NCI-H2196 treated with DMSO at 0.1 percent for 48 hours (cell line): ENCODE measurements at regions not wholly inside any gene's neighbourhood (a gene's known extent, or its start where the extent isn't known, plus 50 kb on each side); places are given as distances from the start of the nearest gene placed in this dataset.

Experiments used
- DNase-seq: peaks from one replicate; lab custom pipeline; 2025; ENCODE audit not compliant: unreplicated experiment; lab: John Stamatoyannopoulos, UW

DNA sequence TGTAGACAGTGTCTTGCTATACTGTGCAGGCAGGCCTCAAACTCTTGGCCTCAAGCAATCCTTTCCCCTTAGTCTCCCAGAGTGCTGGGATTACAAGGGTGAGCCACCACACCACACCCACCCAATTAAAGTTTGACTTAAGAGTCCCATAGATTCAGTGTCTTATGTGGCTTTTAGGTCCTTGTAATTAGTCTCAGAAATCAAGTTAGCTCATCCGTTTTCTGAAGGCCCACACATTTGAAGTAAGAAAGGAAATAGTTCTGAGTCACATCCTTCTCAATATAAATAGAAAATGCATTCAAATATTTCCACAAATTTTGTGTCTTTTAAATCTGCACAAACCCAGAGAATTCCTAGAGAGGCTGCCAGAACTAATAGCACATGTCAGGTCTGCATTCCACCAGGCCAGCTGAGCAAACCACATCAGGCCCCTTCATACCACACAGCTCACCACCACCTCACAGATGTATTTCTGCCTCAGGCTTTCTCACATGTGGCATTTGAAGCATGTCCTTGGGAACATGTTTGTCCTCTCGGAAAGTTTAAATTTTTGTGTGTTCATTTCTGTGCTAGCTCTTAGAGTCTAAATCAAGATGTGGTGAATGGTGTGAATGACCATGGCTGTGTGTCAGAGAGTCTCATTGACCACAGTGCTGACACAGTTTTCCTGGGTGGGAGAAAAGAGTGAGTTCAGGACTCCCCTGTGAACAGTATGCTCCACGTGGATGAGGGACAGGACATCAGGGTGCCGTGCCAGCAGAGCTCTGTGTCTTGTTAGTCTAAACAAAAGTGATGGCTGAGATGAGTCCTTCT lies 148.4 kb upstream of the USP9Y start:
- DNase-seq: no peak

DNA sequence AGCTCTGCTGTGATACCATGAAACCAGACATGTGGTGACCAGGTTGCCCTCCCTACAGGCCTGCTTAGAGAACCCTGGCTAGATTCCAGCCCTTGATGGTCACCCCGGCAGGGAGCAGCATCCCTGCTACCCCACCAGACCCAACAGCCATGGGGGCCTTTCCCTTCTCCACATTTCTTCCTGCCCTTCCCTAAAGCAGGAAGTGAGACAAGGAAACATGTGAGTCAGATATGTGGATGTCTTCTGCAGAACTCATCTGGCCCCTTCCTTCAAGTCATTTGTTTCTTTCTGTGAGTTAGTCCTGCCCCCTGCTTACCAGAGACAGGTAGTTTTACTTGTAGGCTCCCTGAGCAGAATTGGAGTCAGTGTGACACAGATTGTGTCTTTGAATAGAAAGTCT lies 147.1 kb upstream of the USP9Y start:
- DNase-seq: no peak

- DNase-seq: no peak
These were observed 146.0 kb upstream of the USP9Y start for GRCh38 chrY:12555005-12555404.

GRCh38 chrY:12559007-12559406 lies 142.0 kb upstream of the USP9Y start:
- DNase-seq: no peak

DNA sequence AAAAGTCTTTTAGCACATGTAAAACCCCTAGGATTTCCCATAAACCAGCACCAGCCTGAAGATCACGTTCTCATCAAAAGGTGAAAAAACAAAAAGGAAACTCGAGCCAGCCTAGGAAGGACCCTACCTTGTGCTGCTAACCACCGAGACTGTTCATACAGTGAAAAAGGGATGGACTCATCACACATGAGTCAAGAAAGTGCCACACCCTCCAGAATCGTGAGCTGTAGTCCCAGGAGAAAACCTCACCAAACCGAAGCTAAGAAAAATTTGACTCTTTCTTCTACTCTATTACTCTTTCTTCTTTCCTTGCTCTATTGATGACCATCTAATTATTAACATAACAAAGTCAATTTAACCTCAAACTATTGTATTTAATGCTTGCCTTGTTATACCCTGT lies 124.8 kb upstream of the USP9Y start:
- no peak for DNase-seq

DNA sequence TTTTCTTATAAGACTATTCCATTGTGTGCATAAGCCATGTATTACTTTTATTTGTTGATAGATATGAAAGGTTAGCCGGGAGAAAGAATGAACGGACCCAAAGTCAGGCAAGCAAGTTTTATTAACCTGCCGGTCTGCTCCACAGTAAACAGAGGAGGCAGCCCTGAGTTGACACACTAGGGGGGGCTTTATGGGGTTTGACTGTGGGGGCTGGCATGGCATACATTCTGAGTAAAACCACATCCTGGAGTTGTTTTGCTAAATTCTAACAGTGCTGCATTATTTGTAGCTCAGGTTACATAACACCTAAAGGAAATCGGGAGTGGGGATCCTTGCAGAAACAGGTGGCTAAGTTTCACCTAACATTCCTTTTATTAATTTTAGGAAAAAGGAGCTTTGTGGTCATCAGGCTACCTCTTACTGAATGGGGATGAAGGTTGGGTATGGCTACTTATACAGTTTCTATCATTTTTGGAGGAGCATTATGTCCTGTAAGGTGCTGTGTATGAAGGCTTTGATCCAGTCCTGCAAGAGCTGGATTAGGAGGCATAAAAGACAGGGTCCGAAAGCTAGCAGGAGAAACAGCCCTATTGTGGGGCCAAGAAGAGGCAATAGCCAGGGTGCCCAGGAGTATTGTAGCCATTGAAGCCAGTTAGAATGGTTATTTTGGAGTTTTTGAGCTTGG lies 107.4 kb upstream of the USP9Y start:
- DNase-seq: no peak

DNA sequence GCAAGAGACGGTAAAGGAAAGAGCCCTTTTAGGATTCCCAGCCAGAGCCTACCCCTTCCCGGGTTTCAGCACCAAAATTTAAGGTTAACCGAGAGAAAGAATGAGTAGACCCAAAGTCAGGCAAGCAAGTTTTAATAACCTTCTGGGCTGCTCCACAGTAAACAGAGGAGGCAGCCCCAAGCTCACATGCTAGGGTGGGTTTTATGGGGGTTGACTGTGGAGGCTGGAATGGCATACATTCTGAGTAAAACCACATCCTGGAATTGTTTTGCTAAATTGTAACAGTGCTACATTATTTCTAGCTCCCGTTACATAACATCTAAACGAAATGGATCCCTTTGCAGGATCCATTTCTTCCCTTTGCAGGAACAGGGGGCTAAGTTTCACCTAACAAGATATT lies 102.2 kb upstream of the USP9Y start:
- DNase-seq: no peak

GRCh38 chrY:12605426-12605825 lies 95.6 kb upstream of the USP9Y start:
- DNase-seq: no peak

- DNase-seq: no peak
These were observed 90.2 kb upstream of the USP9Y start for GRCh38 chrY:12610861-12611260.

DNA sequence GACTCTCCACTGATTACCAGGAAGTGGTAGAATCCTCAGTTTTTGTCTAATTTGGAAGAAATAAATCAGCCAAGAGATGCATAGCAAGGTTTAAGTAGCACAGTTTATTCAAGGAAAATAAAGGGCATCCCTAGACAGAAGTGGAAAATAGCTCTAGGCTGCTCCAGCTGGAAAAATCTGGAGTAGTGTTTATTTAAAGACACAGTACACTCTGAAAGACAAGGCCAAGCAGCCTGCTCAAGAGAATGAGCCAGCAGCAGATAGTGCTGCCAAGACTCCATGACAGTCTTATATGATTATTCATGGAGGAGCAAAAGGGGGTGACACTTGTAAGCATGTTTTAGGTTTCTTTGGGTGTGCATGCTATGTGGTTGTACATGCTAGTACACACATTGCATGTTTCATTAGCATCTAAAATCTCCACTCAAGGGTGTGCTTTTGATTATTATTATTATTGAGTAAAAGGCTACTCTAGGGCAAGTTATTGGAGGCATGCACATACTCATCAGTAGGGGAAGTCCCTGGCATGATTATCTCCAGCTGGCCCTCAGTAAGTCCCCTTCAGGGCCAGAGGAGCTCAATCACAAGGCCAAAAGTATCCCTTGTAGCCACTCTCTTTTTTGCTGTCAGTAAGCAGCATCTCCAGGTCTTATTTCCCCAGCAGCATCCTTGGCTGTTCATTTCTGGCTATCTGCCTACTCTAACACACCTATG lies 85.1 kb upstream of the USP9Y start:
- DNase-seq: no peak

- DNase-seq: peak; percentile 0
These were observed 79.5 kb upstream of the USP9Y start for GRCh38 chrY:12621454-12622081.

GRCh38 chrY:12623204-12623603 lies 77.8 kb upstream of the USP9Y start:
- no peak for DNase-seq

GRCh38 chrY:12642986-12643385 lies 58.0 kb upstream of the USP9Y start:
- DNase-seq: no peak

DNA sequence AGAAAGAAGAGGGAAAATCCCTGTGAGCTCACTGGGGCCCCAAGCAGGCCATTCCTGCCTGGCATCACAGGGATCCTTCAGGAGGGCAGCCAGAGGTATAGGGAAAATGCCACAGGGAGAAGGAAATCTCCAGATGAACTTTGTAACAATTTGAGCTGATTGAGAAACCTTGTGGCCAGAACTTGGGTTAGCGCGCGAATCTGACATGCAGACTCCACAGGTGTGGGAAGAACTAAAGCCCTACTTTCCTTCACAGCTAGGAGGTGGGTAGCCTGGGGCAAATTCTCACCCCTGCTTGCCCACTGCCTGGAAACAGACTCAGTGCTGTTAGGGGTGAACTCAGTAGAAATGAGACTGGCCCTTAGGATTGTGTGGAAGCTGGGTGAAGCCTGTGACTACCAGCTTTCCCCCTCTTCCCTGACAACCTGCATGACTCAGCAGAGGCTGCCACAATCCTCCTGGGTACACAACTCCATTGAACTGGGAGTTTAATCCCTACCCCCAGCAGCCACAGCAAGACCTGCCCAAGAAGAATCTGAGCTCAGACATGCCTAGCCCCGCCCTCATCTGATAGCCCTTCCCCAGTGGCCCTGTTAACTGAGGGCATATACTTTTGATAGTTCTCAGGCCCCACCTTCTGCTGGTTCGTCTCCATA lies 57.2 kb upstream of the USP9Y start:
- DNase-seq: no peak

- DNase-seq: no peak
These were observed 49.9 kb upstream of the USP9Y start for GRCh38 chrY:12651095-12651494.
